Keratinocyte (primary cell): ENCODE measurements at regions not wholly inside any gene's neighbourhood (a gene's known extent, or its start where the extent isn't known, plus 50 kb on each side); places are given as distances from the start of the nearest gene placed in this dataset.

Experiments used
- DNase-seq: peaks from one replicate; pipeline ENCODE4 v3.0.0-alpha.2; 2011; ENCODE audit warnings: low read depth, missing footprints, low spot score
- FAIRE-seq: peaks from 2 replicates; lab custom pipeline; 2011; peaks lifted over from hg19 to GRCh38; lab: Jason Lieb, UNC
- H2AFZ ChIP-seq: 2 replicates; pipeline ENCODE4 v1.6.0; 2012; ENCODE audit warnings: low read length, control low read depth, inconsistent platforms; ENCODE audit not compliant: control insufficient read depth
- H3K27ac ChIP-seq: 2 replicates; pipeline ENCODE4 v1.5.1; 2011; ENCODE audit warnings: low read length; ENCODE audit not compliant: control insufficient read depth, insufficient read depth
- H3K27me3 ChIP-seq: 3 replicates; pipeline ENCODE4 v1.6.0; 2011; ENCODE audit warnings: low read length; ENCODE audit not compliant: control insufficient read depth, insufficient read depth; ENCODE audit errors: extremely low read depth
- H3K36me3 ChIP-seq, 2 experiments: 2 replicates in 1 of 2; 3 replicates in 1 of 2; pipeline ENCODE4 v1.5.1; 2011; ENCODE audit warnings: low read length in 2 of 2, mild to moderate bottlenecking in 1 of 2; ENCODE audit not compliant: control insufficient read depth in 2 of 2, insufficient read depth in 2 of 2; ENCODE audit errors: extremely low read depth in 1 of 2
- H3K4me1 ChIP-seq: 3 replicates; pipeline ENCODE4 v1.5.1; 2011; ENCODE audit warnings: low read length; ENCODE audit not compliant: control insufficient read depth, insufficient read depth; ENCODE audit errors: extremely low read depth
- H3K4me2 ChIP-seq: 3 replicates; pipeline ENCODE4 v1.6.0; 2011; ENCODE audit warnings: low read depth, low read length; ENCODE audit not compliant: control insufficient read depth, insufficient read depth; ENCODE audit errors: extremely low read depth
- H3K4me3 ChIP-seq, 3 experiments: fragments of 200-600 bp in 1 of 3; sonication (generic) in 1 of 3; 2 replicates in 2 of 3; 3 replicates in 1 of 3; pipeline ENCODE4 v1.5.1; 2011 to 2016; ENCODE audit warnings: low read length in 3 of 3, mild to moderate bottlenecking in 3 of 3, control low read depth in 2 of 3, inconsistent platforms in 1 of 3, low read depth in 1 of 3, mixed read lengths in 1 of 3, mixed run types in 1 of 3, moderate library complexity in 1 of 3; ENCODE audit not compliant: control insufficient read depth in 2 of 3, insufficient read depth in 2 of 3; ENCODE audit errors: extremely low read depth in 1 of 3
- H3K79me2 ChIP-seq: 2 replicates; pipeline ENCODE4 v1.6.0; 2012; ENCODE audit warnings: low read length; ENCODE audit not compliant: control insufficient read depth, insufficient read depth
- H3K9ac ChIP-seq: 3 replicates; pipeline ENCODE4 v1.6.0; 2011; ENCODE audit warnings: low read length; ENCODE audit not compliant: control insufficient read depth, insufficient read depth; ENCODE audit errors: extremely low read depth
- H3K9me1 ChIP-seq: 3 replicates; pipeline ENCODE4 v1.6.0; 2011; ENCODE audit warnings: low read length; ENCODE audit not compliant: control insufficient read depth, insufficient read depth; ENCODE audit errors: extremely low read depth
- H3K9me3 ChIP-seq: 2 replicates; pipeline ENCODE4 v1.5.1; 2012; ENCODE audit warnings: low read depth, low read length; ENCODE audit not compliant: control insufficient read depth
- H4K20me1 ChIP-seq: 3 replicates; pipeline ENCODE4 v1.6.0; 2011; ENCODE audit warnings: low read length; ENCODE audit not compliant: control insufficient read depth, insufficient read depth; ENCODE audit errors: extremely low read depth
- CTCF ChIP-seq, 3 experiments: IDR thresholded peaks in 1 of 3; conservative IDR thresholded peaks in 1 of 3; optimal IDR thresholded peaks in 1 of 3; 2 replicates in 2 of 3; 3 replicates in 1 of 3; pipeline versions ENCODE3 to v1.5.1; 2011; ENCODE audit warnings: low read length in 3 of 3, mild to moderate bottlenecking in 3 of 3, moderate library complexity in 2 of 3, control low read depth in 1 of 3, inconsistent platforms in 1 of 3; ENCODE audit not compliant: insufficient read depth in 2 of 3; ENCODE audit errors: extremely low read depth in 1 of 3
- EZH2 ChIP-seq: IDR thresholded peaks from one replicate; pipeline ENCODE4 v1.6.1; 2012; ENCODE audit warnings: inconsistent platforms, mild to moderate bottlenecking, low read length, moderate library complexity
- dilution Hi-C: fragments of 300-500 bp; cut with MboI; formaldehyde crosslinking; loops from one replicate; pipeline ENCODE4 v1.7.0; 2020; ENCODE audit warnings: low sequenced_read_pairs; ENCODE audit not compliant: extremely low pct_ligation_motif_present

DNA sequence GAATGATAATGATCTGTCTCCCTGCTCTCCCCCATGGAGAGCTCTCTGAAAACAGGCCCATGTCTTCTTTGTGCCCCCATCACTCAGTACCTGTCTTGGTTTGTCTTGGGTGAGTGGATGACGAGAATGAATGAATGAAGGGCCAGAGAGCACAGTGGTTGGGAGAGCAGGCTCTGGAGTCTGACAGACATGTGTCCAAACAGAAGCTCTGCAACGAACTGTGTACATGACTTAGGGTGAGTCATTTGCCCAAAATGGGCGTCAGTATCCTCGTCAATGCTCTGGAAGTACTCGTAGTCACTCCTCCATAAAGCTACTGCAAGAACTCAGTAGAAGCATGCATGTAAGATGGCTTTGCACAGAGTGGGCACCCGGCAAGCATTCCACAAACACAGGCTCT is 170.2 kb upstream of the TLE3 start:
- H3K27ac ChIP-seq = no peak overlapping the region
- H3K79me2 ChIP-seq = no peaks in the 10 kb centered on the region
- H4K20me1 ChIP-seq = peaks cover 3% of the 10 kb centered on the region
- dilution Hi-C loops = no loop called here
- H3K36me3 ChIP-seq = no peaks in the 10 kb centered on the region
- H3K4me2 ChIP-seq = no peak overlapping the region
- H3K9me1 ChIP-seq = no peaks in the 10 kb centered on the region
- peaks cover 26% of the 10 kb centered on the region for H3K27me3 ChIP-seq
- TF ChIP-seq EZH2 (no peak), CTCF (optimal IDR thresholded peaks at IDR 0.05 in 1 of 3, IDR thresholded peaks at IDR 0.05 in 1 of 3, conservative IDR thresholded peaks at IDR 0.05 in 1 of 3; ENCODE audit: extremely low read depth in 1 of 3, insufficient read depth in 2 of 3, low read length in 3 of 3) (no peak)
- no peaks in the 10 kb centered on the region for H3K9me3 ChIP-seq
- DNase-seq (peak; percentile 38), FAIRE-seq (peak; percentile 98)
- peaks cover 29% of the 10 kb centered on the region for H3K4me1 ChIP-seq
- H2AFZ ChIP-seq = no peak overlapping the region
- H3K9ac ChIP-seq = no peak overlapping the region
- no peak overlapping the region for H3K4me3 ChIP-seq

GRCh38 chr15:70267306-70267705 is 169.6 kb upstream of the TLE3 start:
- FAIRE-seq (no peak), DNase-seq (no peak)
- Histone ChIP-seq H3K4me3 (no peak overlapping the region), H3K4me1 (peaks cover 29% of the 10 kb centered on the region), H3K36me3 (no peaks in the 10 kb centered on the region), H2AFZ (no peak overlapping the region), H3K27me3 (peaks cover 26% of the 10 kb centered on the region), H3K9me3 (no peaks in the 10 kb centered on the region), H3K4me2 (no peak overlapping the region), H3K9me1 (no peaks in the 10 kb centered on the region), H3K79me2 (no peaks in the 10 kb centered on the region), H3K27ac (no peak overlapping the region), H3K9ac (no peak overlapping the region), H4K20me1 (peaks cover 3% of the 10 kb centered on the region)
- no peak for TF ChIP-seq CTCF (optimal IDR thresholded peaks at IDR 0.05 in 1 of 3, IDR thresholded peaks at IDR 0.05 in 1 of 3, conservative IDR thresholded peaks at IDR 0.05 in 1 of 3; ENCODE audit: extremely low read depth in 1 of 3, insufficient read depth in 2 of 3, low read length in 3 of 3)
- TF ChIP-seq EZH2 = no peak
- dilution Hi-C loops = no loop called here
